ENCODE measurements at regions not wholly inside any gene's neighbourhood (a gene's known extent, or its start where the extent isn't known, plus 50 kb on each side); places are given as distances from the start of the nearest gene placed in this dataset.
"Not testable (repeated sequence)": the region's sequence is repeated elsewhere in the genome, so short reads cannot be mapped to it uniquely, and the experiment has no call there.

GRCh38 chr16:66084731-66085130 lies 281.8 kb upstream of the CDH5 start:
- DNase-seq, result not testable (repeated sequence)

- DNase-seq, result no peak
These were observed 282.2 kb upstream of the CDH5 start for GRCh38 chr16:66084306-66084705.

GRCh38 chr16:66083171-66083570 lies 283.3 kb upstream of the CDH5 start:
- no peak for DNase-seq

GRCh38 chr16:66082424-66082823 lies 284.1 kb upstream of the CDH5 start:
- DNase-seq, result no peak

- DNase-seq, result no peak
These were observed 284.6 kb upstream of the CDH5 start for GRCh38 chr16:66081775-66082366.

- no peak for DNase-seq
These were observed 286.7 kb upstream of the CDH5 start for GRCh38 chr16:66079671-66080334.

GRCh38 chr16:66070140-66070917 lies 296.2 kb upstream of the CDH5 start:
- DNase-seq, result no peak

- DNase-seq, result no peak
These were observed 296.9 kb upstream of the CDH5 start for GRCh38 chr16:66069587-66069986.

GRCh38 chr16:66066404-66066803 lies 300.1 kb upstream of the CDH5 start:
- no peak for DNase-seq

- DNase-seq, result no peak
These were observed 300.6 kb upstream of the CDH5 start for GRCh38 chr16:66065925-66066324.

GRCh38 chr16:66064801-66065530 lies 301.5 kb upstream of the CDH5 start:
- no peak for DNase-seq

- DNase-seq, result no peak
These were observed 307.7 kb upstream of the CDH5 start for GRCh38 chr16:66058832-66059231.

- no peak for DNase-seq
These were observed 308.3 kb upstream of the CDH5 start for GRCh38 chr16:66058172-66058691.

- no peak for DNase-seq
These were observed 309.4 kb upstream of the CDH5 start for GRCh38 chr16:66057057-66057456.

- no peak for DNase-seq
These were observed 312.4 kb upstream of the CDH5 start for GRCh38 chr16:66054095-66054494.

- no peak for DNase-seq
These were observed 313.7 kb upstream of the CDH5 start for GRCh38 chr16:66052745-66053144.

- DNase-seq, result no peak
These were observed 315.5 kb upstream of the CDH5 start for GRCh38 chr16:66050991-66051390.

GRCh38 chr16:66049865-66050264 lies 316.6 kb upstream of the CDH5 start:
- DNase-seq, result no peak

- no peak for DNase-seq
These were observed 320.9 kb upstream of the CDH5 start for GRCh38 chr16:66045626-66046025.

GRCh38 chr16:66044556-66044955 lies 321.9 kb upstream of the CDH5 start:
- DNase-seq, result no peak

- DNase-seq, result no peak
These were observed 322.4 kb upstream of the CDH5 start for GRCh38 chr16:66044089-66044488.

GRCh38 chr16:66043326-66043725 lies 323.2 kb upstream of the CDH5 start:
- no peak for DNase-seq

GRCh38 chr16:66042341-66042740 lies 324.1 kb upstream of the CDH5 start:
- no peak for DNase-seq

All from SIG-M5 (cell line).